ENCODE measurements at regions not wholly inside any gene's neighbourhood (a gene's known extent, or its start where the extent isn't known, plus 50 kb on each side); places are given as distances from the start of the nearest gene placed in this dataset.
"Not testable (repeated sequence)": the region's sequence is repeated elsewhere in the genome, so short reads cannot be mapped to it uniquely, and the experiment has no call there.

DNA sequence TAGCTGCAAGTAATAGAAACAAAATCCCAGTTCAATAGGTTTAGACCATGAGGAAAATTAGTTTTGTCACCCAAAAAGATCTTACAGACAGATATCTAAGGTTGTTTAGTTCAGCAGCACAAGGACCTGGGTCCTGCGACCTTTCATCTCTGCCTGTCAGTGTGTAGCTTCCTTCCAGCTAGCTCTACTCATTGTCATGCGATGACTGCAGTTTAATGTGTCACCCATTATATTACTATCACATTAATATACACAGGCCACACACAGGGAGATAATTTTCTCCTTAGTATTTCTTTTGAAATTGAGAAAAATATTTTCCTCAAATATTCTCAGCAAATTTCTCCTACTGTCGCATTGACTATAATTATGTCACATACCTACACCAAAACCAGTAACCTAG, 232.1 kb upstream of the ARSJ start:
- DNase-seq (ENCODE audit: low read depth): peak; percentile 4
- in situ Hi-C loops (cut with HindIII; ENCODE audit: low pct_unique_long_range_greater_than_20kb, low sequenced_read_pairs): no loop called here

DNA sequence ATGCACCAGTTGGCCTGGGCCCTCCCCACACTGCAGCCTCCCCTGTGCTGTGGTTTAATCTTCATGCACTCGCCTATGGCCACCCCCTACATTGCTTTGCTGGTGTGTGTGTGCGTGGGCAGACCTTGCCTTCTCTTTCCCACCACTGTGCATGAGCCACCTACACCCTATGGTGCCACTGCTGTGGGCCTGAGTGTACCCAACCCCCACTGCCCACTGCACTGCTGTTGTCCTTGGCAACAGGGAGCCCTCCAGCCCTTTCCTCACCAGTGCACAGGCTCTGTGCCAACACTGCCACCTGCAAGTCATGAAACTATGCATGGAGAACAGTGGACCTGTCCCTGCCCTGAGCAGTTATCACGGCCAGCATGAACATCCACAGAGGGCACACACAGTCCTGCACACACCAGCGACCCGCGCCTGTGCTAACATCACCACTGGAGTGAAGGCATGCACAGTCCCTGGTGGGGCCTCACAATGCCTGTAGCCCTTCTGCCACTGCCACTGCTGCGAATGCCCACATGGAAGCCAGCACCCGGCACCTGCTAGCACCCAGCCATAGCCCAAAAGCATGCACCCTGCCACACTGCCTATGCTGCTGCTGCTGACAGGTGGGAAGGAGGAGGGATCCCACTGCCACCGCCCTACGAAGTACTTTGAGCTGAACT, 237.8 kb upstream of the ARSJ start:
- peak; percentile 31 for DNase-seq (ENCODE audit: low read depth)
- in situ Hi-C loops (cut with HindIII; ENCODE audit: low pct_unique_long_range_greater_than_20kb, low sequenced_read_pairs): no loop called here

DNA sequence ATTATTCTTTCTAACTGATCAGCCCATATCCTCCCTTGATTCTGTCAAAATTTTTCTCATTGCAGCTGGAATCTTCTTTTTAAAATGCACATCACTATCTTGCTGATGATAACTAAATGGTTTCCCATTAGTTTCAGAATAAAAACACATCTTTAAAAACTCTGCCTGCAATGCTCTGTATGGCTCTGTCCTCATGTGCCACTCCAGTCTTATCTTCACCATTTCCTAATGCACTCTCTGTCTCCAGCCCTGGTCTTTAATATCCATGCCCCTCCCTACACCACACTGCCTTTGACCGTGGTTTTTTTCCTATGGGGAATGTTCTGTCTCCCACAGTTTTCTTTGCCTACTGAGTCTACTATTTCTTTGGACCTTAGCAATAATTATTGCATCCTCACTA, 244.1 kb upstream of the ARSJ start:
- in situ Hi-C loops (cut with HindIII; ENCODE audit: low pct_unique_long_range_greater_than_20kb, low sequenced_read_pairs): no loop called here
- no peak for DNase-seq (ENCODE audit: low read depth)

DNA sequence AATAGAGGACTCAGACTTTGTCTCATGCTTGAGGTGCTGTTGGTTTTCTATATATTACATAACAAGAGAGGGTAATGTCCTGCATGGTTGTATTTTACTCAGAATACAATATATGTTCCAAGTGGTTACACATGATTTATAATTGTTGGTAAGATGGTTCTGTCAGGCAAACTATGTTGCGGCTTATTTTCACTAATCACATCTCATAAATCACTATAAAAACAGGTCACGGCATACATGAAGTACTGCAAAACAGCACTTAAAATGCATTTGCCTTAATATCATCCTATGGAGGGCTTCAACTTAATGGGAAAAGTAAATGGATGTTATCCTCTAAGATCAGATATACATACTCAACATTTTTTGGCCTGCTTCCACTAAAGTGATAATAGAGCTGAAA, 246.0 kb upstream of the ARSJ start:
- DNase-seq (ENCODE audit: low read depth): no peak
- in situ Hi-C loops (cut with HindIII; ENCODE audit: low pct_unique_long_range_greater_than_20kb, low sequenced_read_pairs): no loop called here

DNA sequence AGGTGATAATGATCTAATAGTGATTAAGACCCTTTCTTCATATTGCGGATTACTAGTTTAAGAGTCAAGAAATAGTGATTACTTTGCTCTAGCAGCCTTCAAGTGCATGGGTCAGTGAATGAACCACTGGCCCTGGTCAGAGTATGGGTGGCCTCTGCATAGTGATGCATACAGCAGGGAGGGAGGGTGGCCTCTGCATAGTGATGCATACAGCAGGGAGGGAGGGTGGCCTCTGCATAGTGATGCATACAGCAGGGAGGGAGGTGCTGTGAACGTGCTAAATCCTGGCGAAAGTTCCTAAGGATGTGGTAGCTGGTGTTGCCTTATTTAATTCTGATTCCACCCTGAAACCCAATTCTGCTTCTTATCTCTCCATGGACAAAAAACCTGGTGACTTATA, 246.7 kb upstream of the ARSJ start:
- in situ Hi-C loops (cut with HindIII; ENCODE audit: low pct_unique_long_range_greater_than_20kb, low sequenced_read_pairs): no loop called here
- DNase-seq (ENCODE audit: low read depth): no peak

DNA sequence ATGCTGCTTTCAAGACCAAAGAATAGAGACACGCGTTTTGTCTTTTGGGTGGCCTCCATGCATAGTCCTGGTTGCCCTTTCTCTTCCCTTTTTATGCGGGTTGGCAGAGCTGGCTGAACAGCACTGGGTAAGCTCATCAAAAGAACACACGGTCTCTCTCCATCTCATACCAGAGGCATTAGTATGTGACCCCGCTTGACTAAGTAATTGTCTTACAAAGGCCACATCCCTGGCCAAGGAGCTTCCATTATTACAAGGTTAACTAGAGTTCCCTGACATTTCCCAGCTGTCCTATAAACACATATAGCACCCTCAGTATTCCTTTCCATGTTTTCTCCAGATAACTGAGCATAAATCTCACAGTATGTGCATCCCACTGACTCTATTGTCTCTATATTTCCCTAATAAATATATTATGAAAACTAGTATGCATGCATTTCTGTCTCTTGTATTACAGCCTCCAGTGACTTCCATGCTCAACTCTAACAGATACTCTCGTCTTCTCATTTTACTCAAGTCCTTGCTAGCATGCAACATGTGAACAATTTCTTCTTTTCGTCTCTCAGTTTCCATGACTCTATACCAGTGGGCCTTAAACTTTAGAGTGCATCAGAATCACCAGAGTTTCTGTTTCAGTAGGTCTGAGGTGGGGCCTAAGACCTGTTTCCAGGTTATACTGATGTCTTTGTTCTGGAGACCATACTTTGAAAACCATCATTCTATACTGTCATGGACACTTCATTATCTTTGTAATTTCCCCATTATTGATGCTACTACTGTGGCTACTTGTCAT, 247.7 kb upstream of the ARSJ start:
- no peak for DNase-seq (ENCODE audit: low read depth)
- in situ Hi-C loops (cut with HindIII; ENCODE audit: low pct_unique_long_range_greater_than_20kb, low sequenced_read_pairs): no loop called here

DNA sequence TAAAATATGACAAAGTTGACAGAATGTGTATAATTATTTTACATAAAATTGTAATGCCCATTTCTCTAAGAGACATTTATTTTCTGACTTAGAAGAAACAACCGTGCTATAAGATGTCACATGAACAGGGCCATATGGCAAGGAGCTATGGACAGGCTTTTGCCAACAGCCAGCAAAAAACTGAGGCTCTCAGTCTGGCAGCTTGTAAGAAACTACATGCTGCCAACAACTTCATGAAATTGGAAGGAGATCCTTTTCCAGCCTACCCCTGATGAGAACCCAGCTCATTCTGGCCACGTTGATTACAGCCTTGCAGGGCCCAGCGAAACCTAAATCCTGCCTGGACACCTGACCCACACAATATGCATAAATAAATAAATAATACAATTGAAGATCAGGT, 250.3 kb upstream of the ARSJ start:
- in situ Hi-C loops (cut with HindIII; ENCODE audit: low pct_unique_long_range_greater_than_20kb, low sequenced_read_pairs): no loop called here
- DNase-seq (ENCODE audit: low read depth): no peak

DNA sequence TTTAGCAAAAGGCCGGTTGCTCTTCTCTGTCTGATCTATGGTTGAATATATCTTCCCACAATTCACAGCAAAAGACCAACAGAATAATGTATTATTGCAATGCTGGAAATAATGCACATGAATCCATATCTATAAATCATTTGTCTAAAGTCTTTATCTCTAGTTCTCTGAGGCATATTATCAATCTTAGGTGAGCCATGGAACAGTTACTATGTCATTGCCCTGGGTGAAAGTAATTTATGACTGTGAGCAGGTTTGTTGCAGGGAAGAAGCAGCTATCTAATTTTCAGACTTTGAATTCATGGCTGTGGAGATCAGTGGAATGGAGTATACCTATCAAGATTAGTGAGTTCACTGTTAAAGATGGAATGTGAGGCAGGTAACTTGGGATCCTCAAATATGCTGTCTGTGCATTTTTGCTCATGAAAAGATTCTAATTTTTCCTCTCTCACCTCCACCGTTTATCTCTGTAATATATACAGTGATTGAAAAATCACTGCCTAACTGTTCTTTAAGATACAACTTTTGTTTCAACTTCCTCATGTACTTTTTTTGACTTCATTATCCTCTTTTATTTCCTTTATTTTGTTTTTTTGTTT, 256.8 kb upstream of the ARSJ start:
- no peak for DNase-seq (ENCODE audit: low read depth)
- in situ Hi-C loops (cut with HindIII; ENCODE audit: low pct_unique_long_range_greater_than_20kb, low sequenced_read_pairs): no loop called here

DNA sequence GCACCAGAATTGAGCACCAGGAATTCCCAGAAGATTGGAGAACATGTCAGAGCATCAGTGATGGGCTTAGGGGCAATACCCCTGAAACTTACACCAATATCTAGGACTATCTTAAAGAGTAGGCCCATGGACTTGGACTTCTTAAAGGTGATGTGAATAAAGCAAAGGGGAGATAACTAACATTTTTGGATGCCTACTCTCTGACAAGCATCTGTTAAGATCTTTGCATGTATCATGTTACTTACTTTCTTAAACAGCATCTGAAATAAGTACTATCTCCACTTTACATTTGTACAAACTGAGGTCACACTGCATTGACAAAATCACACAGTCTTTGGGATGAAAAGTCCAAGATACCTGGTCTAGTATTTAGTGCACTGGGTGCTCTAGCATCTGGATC, 258.6 kb upstream of the ARSJ start:
- no peak for DNase-seq (ENCODE audit: low read depth)
- in situ Hi-C loops (cut with HindIII; ENCODE audit: low pct_unique_long_range_greater_than_20kb, low sequenced_read_pairs): no loop called here

DNA sequence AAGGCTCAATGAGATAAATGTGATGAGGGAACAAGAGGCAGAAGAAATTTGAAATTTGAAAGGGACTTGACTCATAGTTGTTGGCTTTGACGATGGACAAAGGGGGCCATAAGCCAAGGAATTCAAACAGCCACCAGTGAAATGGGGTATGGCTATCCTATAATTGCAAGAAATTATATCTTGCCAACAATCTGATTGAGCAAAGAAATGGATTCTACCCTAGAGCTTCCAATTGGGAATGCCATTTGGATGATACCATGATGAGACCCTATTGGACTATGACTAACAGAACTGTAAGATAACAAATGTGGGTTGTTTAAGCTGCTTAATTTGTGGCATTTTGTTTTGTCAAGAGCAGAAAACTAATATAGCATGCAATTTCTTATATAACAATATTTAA, 270.1 kb upstream of the ARSJ start:
- in situ Hi-C loops (cut with HindIII; ENCODE audit: low pct_unique_long_range_greater_than_20kb, low sequenced_read_pairs): no loop called here
- no peak for DNase-seq (ENCODE audit: low read depth)

DNA sequence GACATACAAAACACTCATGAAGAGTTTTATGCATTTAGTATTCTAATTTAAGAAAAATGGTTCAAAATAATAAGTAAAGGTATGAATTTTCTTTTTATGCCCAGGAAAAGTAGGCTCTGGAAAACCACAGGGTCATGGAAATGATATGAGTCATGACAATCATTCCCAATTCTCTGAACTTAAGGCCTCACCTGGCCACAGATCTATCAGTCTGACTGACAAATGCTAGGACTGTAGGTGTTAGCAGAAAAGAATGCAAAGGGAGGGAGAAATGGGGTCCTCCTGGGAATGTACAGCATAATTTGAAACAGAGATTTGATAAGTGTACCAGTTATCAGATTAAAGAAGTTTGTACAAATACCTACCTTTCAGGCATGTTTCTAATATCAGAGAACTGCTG, 270.5 kb upstream of the ARSJ start:
- no peak for DNase-seq (ENCODE audit: low read depth)
- in situ Hi-C loops (cut with HindIII; ENCODE audit: low pct_unique_long_range_greater_than_20kb, low sequenced_read_pairs): no loop called here

DNA sequence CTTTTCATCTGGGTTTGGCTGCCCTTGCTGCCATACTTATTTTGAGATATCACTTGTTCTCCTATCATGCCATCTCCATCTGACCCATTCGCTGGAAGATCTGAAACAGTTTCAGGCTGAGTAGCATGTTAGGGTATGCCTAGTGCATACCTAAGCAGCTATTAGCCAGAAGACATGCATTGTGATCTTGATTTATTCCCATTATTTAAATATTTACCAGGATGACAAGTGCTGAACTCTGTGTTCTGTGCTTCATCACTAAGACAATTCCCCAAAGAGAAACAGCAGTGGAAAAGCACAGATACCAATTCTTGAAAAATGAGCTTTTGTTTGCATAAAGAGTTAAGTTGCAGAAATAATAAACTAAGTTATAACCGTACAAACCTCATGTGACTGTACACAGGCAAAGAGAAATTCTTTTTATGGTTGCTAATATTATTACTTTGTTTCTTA, 271.0 kb upstream of the ARSJ start:
- in situ Hi-C loops (cut with HindIII; ENCODE audit: low pct_unique_long_range_greater_than_20kb, low sequenced_read_pairs): no loop called here

DNA sequence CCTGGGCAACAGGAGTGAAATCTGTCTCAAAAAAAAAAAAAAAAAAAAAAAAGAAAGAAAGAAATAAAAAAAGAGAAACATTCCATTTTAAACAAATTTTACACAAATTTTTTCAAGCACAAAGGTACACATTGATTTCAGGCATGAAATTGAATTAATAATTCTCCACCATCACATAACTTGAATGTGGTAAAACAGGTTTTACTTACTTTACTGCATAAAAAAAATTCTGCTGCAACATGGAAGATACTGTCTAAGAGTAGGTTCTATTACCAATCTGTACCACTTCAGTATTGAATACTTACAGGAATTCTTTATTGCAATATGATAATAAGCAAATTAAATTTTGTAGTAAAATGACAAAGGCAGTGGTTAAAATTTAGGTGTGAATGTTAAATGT, 271.6 kb upstream of the ARSJ start:
- no peak for DNase-seq (ENCODE audit: low read depth)
- in situ Hi-C loops (cut with HindIII; ENCODE audit: low pct_unique_long_range_greater_than_20kb, low sequenced_read_pairs): no loop called here

More for the DNA sequence above, 271.0 kb upstream of the ARSJ start:
- DNase-seq (ENCODE audit: low read depth): peak; percentile 45

DNA sequence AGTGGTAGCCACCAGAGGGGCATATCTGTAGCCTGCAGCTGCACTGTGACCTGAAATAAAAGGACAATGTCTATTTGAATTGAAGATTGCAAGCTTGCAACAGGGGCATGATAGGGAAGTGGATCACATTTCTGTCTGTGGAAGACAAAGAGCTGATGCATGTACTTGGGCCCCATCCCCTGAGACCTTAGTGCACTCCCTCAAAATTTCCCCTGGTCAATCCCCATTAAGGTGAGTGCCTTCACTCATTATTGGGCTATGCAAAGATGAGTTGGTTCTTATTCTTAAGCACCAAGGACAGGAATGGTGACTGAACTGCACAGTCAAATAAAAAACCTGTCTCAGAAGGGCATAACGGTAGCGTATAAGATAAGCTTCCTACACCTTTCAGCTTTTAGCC, 273.1 kb upstream of the ARSJ start:
- no peak for DNase-seq (ENCODE audit: low read depth)
- in situ Hi-C loops (cut with HindIII; ENCODE audit: low pct_unique_long_range_greater_than_20kb, low sequenced_read_pairs): no loop called here

DNA sequence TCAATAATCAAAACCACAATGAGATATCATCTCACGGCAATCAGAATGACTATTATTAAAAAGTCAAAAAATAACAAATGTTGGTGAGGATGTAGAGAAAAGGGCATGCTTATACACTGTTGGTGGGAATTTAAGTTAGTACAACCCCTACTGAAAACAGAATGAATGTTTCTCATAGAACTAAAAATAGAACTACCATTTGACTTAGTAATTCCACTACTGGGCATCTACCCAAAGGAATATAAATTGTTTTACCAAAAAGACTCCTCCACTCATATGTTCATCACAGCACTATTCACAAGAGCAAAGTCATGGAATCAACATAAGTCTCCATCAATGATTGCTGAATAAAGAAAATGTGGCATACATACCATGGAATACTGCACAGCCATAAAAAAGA, 278.1 kb upstream of the ARSJ start:
- no peak for DNase-seq (ENCODE audit: low read depth)
- in situ Hi-C loops (cut with HindIII; ENCODE audit: low pct_unique_long_range_greater_than_20kb, low sequenced_read_pairs): no loop called here

DNA sequence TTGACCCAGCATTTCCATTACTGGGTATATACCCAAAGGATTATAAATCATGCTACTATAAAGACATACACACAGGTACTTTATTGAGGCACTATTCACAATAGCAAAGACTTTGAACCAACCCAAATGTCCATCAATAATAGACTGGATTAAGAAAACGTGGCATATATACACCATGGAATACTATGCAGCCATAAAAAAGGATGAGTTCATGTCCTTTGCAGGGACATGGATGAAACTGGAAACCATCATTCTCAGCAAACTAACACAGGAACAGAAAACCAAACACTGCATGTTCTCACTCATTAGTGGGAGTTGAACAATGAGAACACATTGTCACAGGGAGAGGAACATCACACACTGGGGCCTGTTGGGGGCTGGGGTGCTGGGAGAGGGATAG, 283.0 kb upstream of the ARSJ start:
- in situ Hi-C loops (cut with HindIII; ENCODE audit: low pct_unique_long_range_greater_than_20kb, low sequenced_read_pairs); DNase-seq (ENCODE audit: low read depth): not testable (repeated sequence)

DNA sequence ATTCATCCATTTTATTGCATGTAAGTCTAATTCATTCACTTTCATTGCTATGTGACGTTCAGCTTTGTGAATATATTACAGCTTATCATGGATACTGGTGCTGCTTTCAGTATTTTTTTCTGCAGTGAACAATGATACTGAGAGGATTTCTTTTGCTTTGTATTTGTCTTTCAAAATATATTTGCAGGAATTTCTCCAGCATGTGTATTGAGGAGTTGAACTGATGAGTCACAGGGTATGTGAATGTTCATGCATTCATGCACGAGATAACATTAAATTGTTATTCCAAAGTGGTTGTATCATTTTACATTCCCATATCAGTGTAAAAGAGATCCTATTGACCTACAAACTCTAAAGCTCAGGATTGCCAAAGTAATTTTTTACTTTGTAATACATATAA, 283.8 kb upstream of the ARSJ start:
- peak; percentile 51 for DNase-seq (ENCODE audit: low read depth)
- in situ Hi-C loops (cut with HindIII; ENCODE audit: low pct_unique_long_range_greater_than_20kb, low sequenced_read_pairs): no loop called here

DNA sequence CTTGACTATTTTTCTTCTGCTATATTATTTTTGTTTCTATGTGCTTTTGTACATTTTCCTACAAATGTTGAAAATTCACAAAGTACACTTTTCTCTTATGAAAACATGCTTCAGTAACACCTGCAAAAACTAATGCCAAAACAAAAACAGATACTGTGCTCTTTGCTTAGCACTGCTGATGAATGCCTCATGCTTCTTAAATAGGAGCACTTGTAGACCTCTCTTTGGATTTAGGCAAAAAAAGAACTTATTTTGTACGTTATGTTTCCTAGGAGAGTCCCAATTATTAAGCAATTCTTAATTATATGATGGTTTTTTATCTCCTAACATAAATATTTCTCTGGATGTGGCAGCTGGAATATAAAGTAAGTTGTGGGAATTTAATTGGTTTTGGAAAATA, 285.0 kb upstream of the ARSJ start:
- DNase-seq (ENCODE audit: low read depth): no peak
- in situ Hi-C loops (cut with HindIII; ENCODE audit: low pct_unique_long_range_greater_than_20kb, low sequenced_read_pairs): no loop called here

DNA sequence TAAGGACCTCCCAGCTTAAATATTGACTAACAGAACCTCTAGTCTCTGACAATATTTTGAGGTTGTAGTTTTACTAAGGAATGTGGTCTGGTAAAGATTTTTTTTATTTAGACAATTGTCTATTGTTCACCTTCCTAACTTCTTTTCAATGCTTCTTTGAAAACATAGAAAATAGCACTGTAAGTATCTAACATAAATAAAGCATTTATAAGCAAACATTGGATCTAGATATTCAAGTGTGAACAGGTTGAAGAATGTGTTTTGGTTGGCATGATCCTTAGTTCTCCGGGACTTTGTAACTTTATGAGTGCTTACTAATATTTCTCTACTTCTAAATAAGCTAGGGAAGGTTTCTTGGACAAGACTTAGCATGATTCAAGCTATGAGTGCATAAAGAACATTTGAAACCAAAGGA, 285.4 kb upstream of the ARSJ start:
- peak; percentile 86 for DNase-seq (ENCODE audit: low read depth)
- in situ Hi-C loops (cut with HindIII; ENCODE audit: low pct_unique_long_range_greater_than_20kb, low sequenced_read_pairs): no loop called here

DNA sequence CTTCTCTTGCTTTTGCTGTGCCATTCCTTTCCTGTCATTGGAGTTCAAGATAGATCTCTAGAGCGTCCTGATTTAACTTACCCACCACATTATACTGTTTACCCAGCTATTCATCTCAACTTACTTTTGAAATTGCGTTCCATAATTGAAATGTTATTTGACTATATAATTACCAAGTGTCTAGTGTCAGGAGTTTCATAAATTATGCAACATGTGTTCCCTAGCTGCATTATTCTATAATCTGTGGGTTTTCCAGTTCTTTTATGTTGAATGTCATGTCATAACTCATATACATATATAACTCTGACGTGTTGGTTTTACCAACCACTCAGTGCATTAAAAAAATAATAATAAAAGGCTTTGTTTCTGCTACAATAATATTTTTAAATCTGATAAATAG, 285.9 kb upstream of the ARSJ start:
- in situ Hi-C loops (cut with HindIII; ENCODE audit: low pct_unique_long_range_greater_than_20kb, low sequenced_read_pairs): no loop called here
- no peak for DNase-seq (ENCODE audit: low read depth)

All from Caki2 (cell line).